Liver (tissue), 8 donors: ENCODE measurements at regions not wholly inside any gene's neighbourhood (a gene's known extent, or its start where the extent isn't known, plus 50 kb on each side); places are given as distances from the start of the nearest gene placed in this dataset.

Experiments
- DNase-seq: peaks from one replicate; pipeline ENCODE4 v3.0.0-alpha.2; 2017; ENCODE audit warnings: low spot score
- H3K27ac ChIP-seq, 2 donors: one replicate each; pipeline ENCODE4 v1.7.0; 2013; ENCODE audit warnings: inconsistent platforms in 2 of 2, low read length in 2 of 2, control low read depth in 1 of 2, low read depth in 1 of 2, mild to moderate bottlenecking in 1 of 2
- H3K27me3 ChIP-seq, 4 donors: one replicate each; pipeline versions ENCODE4 v1.6.1 to v1.7.0; 2013; ENCODE audit warnings: low read length in 3 of 4, inconsistent platforms in 1 of 4, mild to moderate bottlenecking in 1 of 4, moderate library complexity in 1 of 4; ENCODE audit not compliant: control insufficient read depth in 4 of 4, insufficient read depth in 4 of 4
- H3K36me3 ChIP-seq, 4 donors: one replicate each; pipeline versions ENCODE4 v1.6.1 to v1.7.0; 2013; ENCODE audit warnings: low read length in 3 of 4, mild to moderate bottlenecking in 3 of 4, low read depth in 1 of 4, moderate library complexity in 1 of 4; ENCODE audit not compliant: control insufficient read depth in 4 of 4, insufficient read depth in 3 of 4
- H3K4me1 ChIP-seq, 4 donors: one replicate each; pipeline versions ENCODE4 v1.6.1 to v1.7.0; 2013; ENCODE audit warnings: low read length in 3 of 4, mild to moderate bottlenecking in 3 of 4, moderate library complexity in 1 of 4; ENCODE audit not compliant: control insufficient read depth in 4 of 4, insufficient read depth in 4 of 4
- H3K4me3 ChIP-seq, 3 donors: one replicate each; pipeline versions ENCODE4 v1.6.1 to v1.7.0; 2013; ENCODE audit warnings: low read length in 3 of 3, control low read depth in 1 of 3, low read depth in 1 of 3, mild to moderate bottlenecking in 1 of 3
- H3K9ac ChIP-seq, 2 donors: one replicate each; pipeline ENCODE4 v1.7.0; 2013; ENCODE audit warnings: low read length in 2 of 2, mild to moderate bottlenecking in 2 of 2, moderate library complexity in 2 of 2, control low read depth in 1 of 2, low read depth in 1 of 2
- H3K9me3 ChIP-seq, 4 donors: one replicate each; pipeline versions ENCODE4 v1.6.1 to v1.7.0; 2013; ENCODE audit warnings: low read length in 3 of 4; ENCODE audit not compliant: control insufficient read depth in 4 of 4
- ATF3 ChIP-seq: IDR thresholded peaks from 2 replicates; pipeline ENCODE4 v1.6.1; 2016; ENCODE audit warnings: antibody characterized with exemption
- FOXA1 ChIP-seq: IDR thresholded peaks from 2 replicates; pipeline ENCODE4 v1.6.1; 2016; ENCODE audit warnings: antibody characterized with exemption
- HNF4G ChIP-seq: IDR thresholded peaks from 2 replicates; pipeline ENCODE4 v1.6.1; 2016; ENCODE audit warnings: antibody characterized with exemption
- NR2F2 ChIP-seq: IDR thresholded peaks from 2 replicates; pipeline ENCODE4 v1.6.1; 2016; ENCODE audit warnings: antibody characterized with exemption
- RAD21 ChIP-seq, 2 donors: IDR thresholded peaks; 2 replicates each; pipeline ENCODE4 v1.6.1; 2016; ENCODE audit warnings: antibody characterized with exemption in 2 of 2, mild to moderate bottlenecking in 2 of 2
- REST ChIP-seq: IDR thresholded peaks from 2 replicates; pipeline ENCODE4 v1.6.1; 2016; ENCODE audit warnings: antibody characterized with exemption, mild to moderate bottlenecking
- TAF1 ChIP-seq: conservative IDR thresholded peaks from 2 replicates; pipeline ENCODE4 v1.6.1; 2016; ENCODE audit warnings: antibody characterized with exemption, mild to moderate bottlenecking
- WGBS: extraction: QIAGEN DNeasy Blood & Tissue Kit; methylation state at CpG from one replicate; pipeline ENCODE4 v1.1.7; 2013; 5-methylcytosine and 5-hydroxymethylcytosine counted together
- TF ChIP-seq, protein P1 (sequence below): fragments of 150-350 bp; IDR thresholded peaks from 2 replicates; pipeline ENCODE4 v1.5.1; 2017; ENCODE audit warnings: improper control_type of control experiment, low read depth, low read length; ENCODE audit not compliant: missing input control
- TF ChIP-seq, protein P2 (sequence below): IDR thresholded peaks from 2 replicates; pipeline ENCODE4 v1.6.1; 2016; ENCODE audit warnings: antibody characterized with exemption
- donor health status: healthy.
- donor health status: healthy.
- donor health status: healthy.
- donor health status: healthy.
- donor health status: healthy.

DNA sequence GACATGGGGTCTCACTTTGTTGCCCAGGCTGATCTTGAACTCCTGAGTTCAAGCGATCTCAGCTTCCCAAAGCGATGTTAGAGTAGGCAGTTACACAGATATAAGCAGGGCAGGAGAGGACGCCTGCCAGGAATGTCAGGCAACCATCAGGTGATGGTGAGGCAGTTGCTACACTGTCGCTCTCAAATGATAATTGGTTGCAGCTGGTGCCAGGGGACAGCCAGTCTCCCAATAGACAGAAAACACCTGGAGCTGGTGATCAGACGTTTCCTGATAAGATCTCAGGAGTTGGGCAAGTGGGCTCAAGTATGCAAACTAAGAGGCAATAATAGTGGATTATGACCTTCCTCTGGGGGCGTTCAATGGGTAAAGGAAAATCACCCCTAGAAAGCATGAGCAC is 163.1 kb upstream of the RGPD4 start:
- TF ChIP-seq, protein P1, sequence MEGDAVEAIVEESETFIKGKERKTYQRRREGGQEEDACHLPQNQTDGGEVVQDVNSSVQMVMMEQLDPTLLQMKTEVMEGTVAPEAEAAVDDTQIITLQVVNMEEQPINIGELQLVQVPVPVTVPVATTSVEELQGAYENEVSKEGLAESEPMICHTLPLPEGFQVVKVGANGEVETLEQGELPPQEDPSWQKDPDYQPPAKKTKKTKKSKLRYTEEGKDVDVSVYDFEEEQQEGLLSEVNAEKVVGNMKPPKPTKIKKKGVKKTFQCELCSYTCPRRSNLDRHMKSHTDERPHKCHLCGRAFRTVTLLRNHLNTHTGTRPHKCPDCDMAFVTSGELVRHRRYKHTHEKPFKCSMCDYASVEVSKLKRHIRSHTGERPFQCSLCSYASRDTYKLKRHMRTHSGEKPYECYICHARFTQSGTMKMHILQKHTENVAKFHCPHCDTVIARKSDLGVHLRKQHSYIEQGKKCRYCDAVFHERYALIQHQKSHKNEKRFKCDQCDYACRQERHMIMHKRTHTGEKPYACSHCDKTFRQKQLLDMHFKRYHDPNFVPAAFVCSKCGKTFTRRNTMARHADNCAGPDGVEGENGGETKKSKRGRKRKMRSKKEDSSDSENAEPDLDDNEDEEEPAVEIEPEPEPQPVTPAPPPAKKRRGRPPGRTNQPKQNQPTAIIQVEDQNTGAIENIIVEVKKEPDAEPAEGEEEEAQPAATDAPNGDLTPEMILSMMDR = no peak
- TF ChIP-seq FOXA1 = no peak
- TF ChIP-seq, protein P2, sequence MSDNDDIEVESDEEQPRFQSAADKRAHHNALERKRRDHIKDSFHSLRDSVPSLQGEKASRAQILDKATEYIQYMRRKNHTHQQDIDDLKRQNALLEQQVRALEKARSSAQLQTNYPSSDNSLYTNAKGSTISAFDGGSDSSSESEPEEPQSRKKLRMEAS = no peak
- no peak for TF ChIP-seq TAF1
- no peak for TF ChIP-seq HNF4G
- TF ChIP-seq ATF3 = no peak
- TF ChIP-seq NR2F2 = no peak
- no peak for TF ChIP-seq REST
- Histone ChIP-seq H3K36me3 (no peaks in the 10 kb centered on the region), H3K4me1 (no peaks in the 10 kb centered on the region), H3K4me3 (no peak overlapping the region), H3K9ac (no peak overlapping the region), H3K9me3 (no peaks in the 10 kb centered on the region), H3K27ac (no peak overlapping the region), H3K27me3 (no peaks in the 10 kb centered on the region)
- DNase-seq = no peak
- 74% methylated on average over 6 of the region's 6 CpGs for WGBS

DNA sequence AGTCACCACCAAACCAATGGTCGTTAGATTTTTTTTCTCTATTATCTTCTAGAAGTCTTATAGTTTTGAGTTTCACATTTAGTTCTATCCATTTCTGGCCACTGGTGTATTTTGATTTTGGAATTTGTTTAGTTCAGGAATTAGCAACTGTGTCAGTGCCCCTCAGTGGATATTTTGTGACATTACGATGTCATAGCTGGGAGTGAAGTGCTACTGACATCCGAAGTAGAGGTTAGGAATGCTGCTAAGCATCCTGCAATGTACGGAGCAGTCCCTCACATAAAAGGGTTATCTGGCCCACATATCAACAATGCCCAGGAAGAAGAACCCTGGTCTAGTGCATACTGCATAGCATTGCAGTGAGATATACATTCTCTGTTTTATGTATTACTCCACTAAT is 157.4 kb upstream of the RGPD4 start:
- 43% methylated on average over 4 of the region's 4 CpGs for WGBS
- no peak overlapping the region for H3K9ac ChIP-seq
- no peak for DNase-seq

More for the DNA sequence above, 157.4 kb upstream of the RGPD4 start:
- Histone ChIP-seq H3K4me3 (no peak overlapping the region), H3K9me3 (peaks cover 1 to 7% (median 2%) of the 10 kb centered on the region in 4 donors), H3K27ac (no peak overlapping the region), H3K27me3 (no peaks in the 10 kb centered on the region), H3K4me1 (no peaks in the 10 kb centered on the region), H3K36me3 (no peaks in the 10 kb centered on the region)
- TF ChIP-seq REST (no peak), TAF1 (no peak), RAD21 (IDR thresholded peaks at IDR 0.05) (peak; percentile 44 to 72)
- TF ChIP-seq, protein P1 = peak; percentile 25
